A673 (cell line): ENCODE measurements at regions not wholly inside any gene's neighbourhood (a gene's known extent, or its start where the extent isn't known, plus 50 kb on each side); places are given as distances from the start of the nearest gene placed in this dataset.

Experiments used
- BruUV-seq: library from RNA; stranded (reverse); fragments of 400-500 nt; replicated peaks from 2 replicates; lab custom pipeline; 2021; lab: Mats Ljungman, UMichigan
- CTCF ChIA-PET: fragments of 300-600 bp; sonication (Branson Sonifier 250); formaldehyde crosslinking; loops from one replicate; lab custom pipeline; 2022; ENCODE audit warnings: antibody characterized with exemption; lab: Charles Lee
- POLR2A ChIA-PET: fragments of 300-600 bp; sonication (Branson Sonifier 250); formaldehyde crosslinking; loops from one replicate; lab custom pipeline; 2022; ENCODE audit warnings: antibody characterized with exemption; ENCODE audit not compliant: low non-redundant PET; lab: Charles Lee
- DNase-seq: peaks from one replicate; pipeline ENCODE4 v3.0.0-alpha.2; 2015; ENCODE audit warnings: low spot score
- H3K27ac ChIP-seq: fragments of 200-600 bp; sonication (generic); 2 replicates; pipeline ENCODE4 v1.5.1; 2016; ENCODE audit warnings: mixed run types, low read depth, mild to moderate bottlenecking, mixed read lengths, antibody characterized with exemption, low read length; ENCODE audit not compliant: poor library complexity, severe bottlenecking
- H3K27me3 ChIP-seq: fragments of 200-600 bp; sonication (generic); replicated peaks from 2 replicates; pipeline ENCODE4 v1.6.1; 2017; ENCODE audit warnings: mixed run types, low read depth, mild to moderate bottlenecking, mixed read lengths, antibody characterized with exemption, low read length; ENCODE audit not compliant: insufficient read depth, poor library complexity
- H3K36me3 ChIP-seq: fragments of 200-600 bp; sonication (generic); 2 replicates; pipeline ENCODE4 v1.6.1; 2016; ENCODE audit warnings: mixed run types, mild to moderate bottlenecking, mixed read lengths, antibody characterized with exemption, low read length; ENCODE audit not compliant: insufficient read depth, poor library complexity, severe bottlenecking
- H3K4me1 ChIP-seq: fragments of 200-600 bp; sonication (generic); 2 replicates; pipeline ENCODE4 v1.6.1; 2017; ENCODE audit warnings: mixed run types, mild to moderate bottlenecking, mixed read lengths, antibody characterized with exemption, low read length; ENCODE audit not compliant: insufficient read depth, poor library complexity, severe bottlenecking
- H3K4me3 ChIP-seq: fragments of 200-600 bp; sonication (generic); 2 replicates; pipeline ENCODE4 v1.5.1; 2016; ENCODE audit warnings: low read depth, mixed run types, mild to moderate bottlenecking, mixed read lengths, low read length; ENCODE audit not compliant: poor library complexity, severe bottlenecking
- H3K9me3 ChIP-seq: fragments of 200-600 bp; sonication (generic); 2 replicates; pipeline ENCODE4 v1.6.1; 2016; ENCODE audit warnings: mixed run types, low read depth, mild to moderate bottlenecking, mixed read lengths, antibody characterized with exemption, low read length; ENCODE audit not compliant: poor library complexity, severe bottlenecking
- CTCF ChIP-seq: fragments of 300-800, 200-600 bp; sonication (generic); conservative IDR thresholded peaks from 2 replicates; pipeline ENCODE4 v1.5.1; 2017; ENCODE audit warnings: low read depth, mild to moderate bottlenecking, antibody characterized with exemption, low read length, moderate library complexity, mixed read lengths
- EZH2 ChIP-seq: fragments of 200-600 bp; sonication (generic); IDR thresholded peaks from 2 replicates; pipeline ENCODE4 v1.6.1; 2017; ENCODE audit warnings: borderline replicate concordance, low read depth, mild to moderate bottlenecking, mixed read lengths, antibody characterized with exemption, low read length; ENCODE audit not compliant: poor library complexity, severe bottlenecking
- intact Hi-C: fragments of 100-400 bp; cut with micrococcal nuclease; formaldehyde crosslinking; loops from one replicate; pipeline ENCODE4 v1.10.0; 2022; ENCODE audit not compliant: unreplicated experiment

- intact Hi-C loops: no loop called here
- CTCF ChIA-PET: interaction anchor here (0.6 kb wide), 1 partner anchor 80 kb away, joined by 3 read pairs; no protein-coding TSS in a partner anchor
- Histone ChIP-seq H3K4me3 (no peak overlapping the region), H3K9me3 (peaks cover 5% of the 10 kb centered on the region), H3K36me3 (no peaks in the 10 kb centered on the region), H3K4me1 (peaks cover 13% of the 10 kb centered on the region), H3K27ac (no peak overlapping the region), H3K27me3 (no peaks in the 10 kb centered on the region)
- POLR2A ChIA-PET: no interaction called here
- no TSS peak for BruUV-seq
- no peak for DNase-seq
- no peak for TF ChIP-seq CTCF
- no peak for TF ChIP-seq EZH2
Measured at GRCh38 chr1:226467443-226467842, 59.5 kb upstream of the PARP1 start.

DNA sequence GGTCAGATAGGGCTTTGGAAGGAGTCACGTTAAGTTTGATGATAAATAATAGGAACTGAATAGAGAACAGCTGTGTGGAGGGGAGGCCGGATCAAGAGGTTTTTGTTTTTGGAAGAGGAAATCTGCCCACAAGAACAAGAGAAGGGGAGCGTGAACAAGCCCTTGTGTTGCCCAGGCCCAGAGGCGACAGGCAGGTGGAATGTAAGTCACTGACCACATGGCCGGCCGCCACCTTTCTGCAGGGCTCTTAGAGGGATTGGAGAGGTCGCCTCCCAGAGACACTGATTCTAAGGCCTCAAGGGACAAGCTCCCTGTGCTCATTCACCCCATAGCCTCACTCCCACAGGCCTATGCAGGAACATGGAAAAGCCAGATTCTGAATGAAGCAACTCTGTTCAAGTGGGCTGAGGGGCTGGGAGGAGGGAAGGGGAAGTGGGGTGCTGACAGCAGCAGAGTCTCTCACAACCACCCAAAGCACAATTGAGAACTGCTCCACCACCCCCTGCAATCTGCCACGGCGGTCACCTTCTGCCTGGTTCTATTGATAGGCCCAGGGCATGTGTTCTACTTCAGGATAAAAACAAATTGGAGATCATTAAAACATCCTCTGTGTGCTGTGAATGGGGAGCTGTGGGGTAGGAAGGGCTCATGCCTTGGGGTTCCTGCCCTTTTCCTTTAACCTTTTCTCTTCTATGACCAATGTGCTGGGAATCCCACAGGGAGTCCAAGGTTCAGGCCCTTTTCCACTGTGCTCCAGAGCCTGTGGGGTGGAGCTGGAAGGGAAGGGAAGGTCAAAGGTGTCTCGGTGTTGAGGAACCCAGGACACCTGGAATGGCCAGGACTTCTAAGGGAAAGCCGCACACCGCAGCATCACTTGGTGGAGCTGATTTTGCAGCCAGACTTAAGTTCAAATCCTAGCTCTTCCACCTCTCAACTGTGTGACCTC lies 63.3 kb upstream of the PARP1 start:
- POLR2A ChIA-PET: interaction anchor here (0.5 kb wide), 1 partner anchor 472 kb away, joined by 3 read pairs; the partner anchor contains the start of gene SDE2

GRCh38 chr1:226473325-226473724 lies 65.4 kb upstream of the PARP1 start:
- no peak overlapping the region for H3K27ac ChIP-seq
- TF ChIP-seq CTCF (no peak), EZH2 (no peak)
- CTCF ChIA-PET: no interaction called here
- no peak overlapping the region for H3K4me3 ChIP-seq
- intact Hi-C loops: no loop called here
- no peaks in the 10 kb centered on the region for H3K27me3 ChIP-seq
- DNase-seq: no peak
- peaks cover 35% of the 10 kb centered on the region for H3K4me1 ChIP-seq
- no peaks in the 10 kb centered on the region for H3K36me3 ChIP-seq
- POLR2A ChIA-PET: no interaction called here
- no peaks in the 10 kb centered on the region for H3K9me3 ChIP-seq
- BruUV-seq: no TSS peak

More for the DNA sequence above, 63.3 kb upstream of the PARP1 start:
- no peak for DNase-seq
- CTCF ChIA-PET: interaction anchor here (0.6 kb wide), 1 partner anchor 46 kb away, joined by 3 read pairs; no protein-coding TSS in a partner anchor
- Histone ChIP-seq H3K9me3 (no peaks in the 10 kb centered on the region), H3K4me3 (no peak overlapping the region), H3K36me3 (no peaks in the 10 kb centered on the region), H3K27me3 (no peaks in the 10 kb centered on the region), H3K27ac (no peak overlapping the region), H3K4me1 (peaks cover 35% of the 10 kb centered on the region)
- no TSS peak for BruUV-seq
- intact Hi-C loops: no loop called here
- no peak for TF ChIP-seq CTCF
- TF ChIP-seq EZH2: no peak
